Hypothalamus (tissue), 51 donors: ENCODE measurements at regions not wholly inside any gene's neighbourhood (a gene's known extent, or its start where the extent isn't known, plus 50 kb on each side); places are given as distances from the start of the nearest gene placed in this dataset.
"Not testable (repeated sequence)": the region's sequence is repeated elsewhere in the genome, so short reads cannot be mapped to it uniquely, and the experiment has no call there.

Experiments
- DNase-seq, 51 donors: peaks; one replicate each; lab custom pipeline; 2025; lab: John Stamatoyannopoulos, UW

GRCh38 chr3:96480881-96481280 lies 333.5 kb upstream of the EPHA6 start:
- no peak for DNase-seq

DNA sequence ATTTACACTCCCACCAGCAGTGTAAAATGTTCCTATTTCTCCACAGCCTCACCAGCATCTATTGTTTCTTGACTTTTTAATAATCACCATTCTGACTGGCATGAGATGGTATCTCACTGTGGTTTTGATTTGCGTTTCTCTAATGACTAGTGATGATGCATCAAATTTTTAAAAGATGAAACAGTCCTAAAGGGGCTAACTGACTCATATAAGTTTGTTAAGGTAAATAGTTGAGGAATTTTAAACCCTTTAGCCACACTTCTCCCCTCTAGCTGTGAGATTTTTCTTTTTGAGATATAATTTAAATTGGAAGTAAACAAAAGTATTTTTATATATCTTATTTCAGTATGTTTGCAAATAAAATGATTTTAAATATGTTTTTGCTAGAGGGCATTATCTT lies 331.2 kb upstream of the EPHA6 start:
- DNase-seq = not testable (repeated sequence)

DNA sequence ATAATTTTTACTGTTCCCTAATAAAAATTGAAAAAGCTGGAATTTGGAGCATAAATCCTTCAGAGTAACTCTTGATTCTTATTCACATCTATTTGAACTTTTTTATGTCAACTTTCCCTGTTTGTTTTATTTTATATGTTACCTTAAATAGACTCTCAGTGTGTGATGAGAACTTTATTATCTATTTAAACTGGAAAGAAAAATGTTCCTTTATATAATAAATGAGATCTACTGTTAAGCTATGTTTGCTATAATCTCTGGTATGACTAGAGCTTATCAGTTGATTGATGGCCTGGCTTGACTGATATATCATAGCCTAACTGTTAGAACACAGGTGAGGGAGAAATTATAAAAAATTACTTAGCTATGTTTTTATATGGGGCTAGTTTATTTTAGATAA lies 330.6 kb upstream of the EPHA6 start:
- DNase-seq = no peak

- DNase-seq = no peak
Measured at GRCh38 chr3:96488708-96489107, 325.7 kb upstream of the EPHA6 start.

GRCh38 chr3:96491023-96491422 lies 323.4 kb upstream of the EPHA6 start:
- no peak for DNase-seq

- no peak for DNase-seq
Measured at GRCh38 chr3:96491868-96492267, 322.5 kb upstream of the EPHA6 start.

- no peak for DNase-seq
Measured at GRCh38 chr3:96510334-96510733, 304.1 kb upstream of the EPHA6 start.

GRCh38 chr3:96537165-96537564 lies 277.2 kb upstream of the EPHA6 start:
- no peak for DNase-seq

- DNase-seq = no peak
Measured at GRCh38 chr3:96538186-96538585, 276.2 kb upstream of the EPHA6 start.

DNA sequence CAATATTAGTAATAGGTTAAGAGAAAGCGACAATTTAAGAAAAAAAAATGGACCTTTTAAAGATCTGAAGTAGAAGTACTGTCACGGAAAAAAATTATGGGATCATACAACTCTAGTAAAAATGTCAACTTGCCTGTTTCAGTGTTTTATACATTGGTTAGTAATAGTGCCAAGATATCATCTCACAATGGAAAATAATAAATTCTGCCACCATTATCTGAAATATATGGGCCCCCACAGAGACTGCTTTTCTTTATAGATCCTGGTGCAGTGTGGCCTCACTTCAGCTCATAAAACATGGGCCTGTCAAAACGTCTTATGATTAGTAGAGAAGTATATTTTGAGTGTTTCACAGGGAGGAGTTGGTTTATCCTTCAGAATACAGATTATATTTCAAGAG lies 266.3 kb upstream of the EPHA6 start:
- no peak for DNase-seq

GRCh38 chr3:96576935-96577334 lies 237.5 kb upstream of the EPHA6 start:
- no peak for DNase-seq

GRCh38 chr3:96584066-96584465 lies 230.3 kb upstream of the EPHA6 start:
- DNase-seq = no peak

GRCh38 chr3:96606865-96607264 lies 207.5 kb upstream of the EPHA6 start:
- DNase-seq = not testable (repeated sequence)

DNA sequence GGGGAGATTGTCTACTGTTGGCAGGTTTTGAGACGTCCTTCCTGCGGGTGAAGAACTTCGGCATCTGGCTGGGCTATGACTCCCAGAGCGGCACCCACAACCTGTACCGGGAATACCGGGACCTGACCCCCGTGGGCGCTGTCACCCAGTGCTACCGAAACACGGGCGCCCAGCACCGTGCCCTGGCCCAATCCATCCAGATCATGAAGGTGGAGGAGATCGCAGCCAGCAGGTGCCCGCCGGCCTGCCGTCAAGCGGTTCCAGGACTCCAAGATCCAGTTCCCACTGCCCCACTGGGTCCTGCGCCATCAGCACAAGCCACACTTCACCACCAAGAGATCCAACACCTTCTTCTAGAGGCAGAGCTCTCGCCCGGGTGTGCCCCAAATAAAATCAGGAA lies 194.9 kb upstream of the EPHA6 start:
- no peak for DNase-seq

GRCh38 chr3:96622878-96623277 lies 191.5 kb upstream of the EPHA6 start:
- DNase-seq = no peak

DNA sequence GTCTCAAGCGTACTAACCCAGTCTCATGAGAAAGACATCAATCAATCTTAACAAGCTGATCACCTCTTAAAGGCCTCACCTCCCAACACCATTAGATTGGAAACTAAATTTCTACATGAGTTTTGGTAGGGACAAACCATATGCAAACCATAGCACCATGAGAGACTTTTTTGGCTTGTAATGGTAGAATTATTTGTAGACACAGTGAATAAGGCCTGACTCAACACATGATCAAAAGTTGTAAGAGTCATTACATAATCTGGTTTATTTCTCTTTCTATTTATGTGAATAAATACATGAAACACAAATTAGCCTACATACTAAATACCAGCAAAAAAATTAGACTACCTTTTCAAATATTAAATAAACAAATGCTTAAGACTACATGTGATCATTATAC lies 183.3 kb upstream of the EPHA6 start:
- no peak for DNase-seq

- no peak for DNase-seq
Measured at GRCh38 chr3:96646596-96646995, 167.8 kb upstream of the EPHA6 start.

DNA sequence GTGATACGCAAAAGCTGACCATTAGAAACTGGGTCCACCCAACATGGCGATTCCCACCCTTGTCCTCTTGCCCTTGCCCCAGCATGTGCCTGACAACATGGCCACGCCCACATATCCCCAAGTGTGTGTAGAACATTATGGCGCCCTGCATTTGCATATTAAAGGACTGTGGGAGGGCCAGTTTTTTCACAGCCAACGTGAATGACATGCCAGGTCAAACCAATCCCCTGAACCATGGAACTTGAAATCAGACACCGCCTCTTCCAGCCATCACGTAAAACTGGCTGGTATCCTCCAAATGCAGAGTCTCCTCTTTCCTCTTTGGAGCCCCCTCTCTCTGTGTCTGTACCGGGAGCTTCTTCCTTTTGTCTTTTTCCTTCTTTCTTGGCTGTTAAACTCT lies 156.7 kb upstream of the EPHA6 start:
- DNase-seq = no peak

DNA sequence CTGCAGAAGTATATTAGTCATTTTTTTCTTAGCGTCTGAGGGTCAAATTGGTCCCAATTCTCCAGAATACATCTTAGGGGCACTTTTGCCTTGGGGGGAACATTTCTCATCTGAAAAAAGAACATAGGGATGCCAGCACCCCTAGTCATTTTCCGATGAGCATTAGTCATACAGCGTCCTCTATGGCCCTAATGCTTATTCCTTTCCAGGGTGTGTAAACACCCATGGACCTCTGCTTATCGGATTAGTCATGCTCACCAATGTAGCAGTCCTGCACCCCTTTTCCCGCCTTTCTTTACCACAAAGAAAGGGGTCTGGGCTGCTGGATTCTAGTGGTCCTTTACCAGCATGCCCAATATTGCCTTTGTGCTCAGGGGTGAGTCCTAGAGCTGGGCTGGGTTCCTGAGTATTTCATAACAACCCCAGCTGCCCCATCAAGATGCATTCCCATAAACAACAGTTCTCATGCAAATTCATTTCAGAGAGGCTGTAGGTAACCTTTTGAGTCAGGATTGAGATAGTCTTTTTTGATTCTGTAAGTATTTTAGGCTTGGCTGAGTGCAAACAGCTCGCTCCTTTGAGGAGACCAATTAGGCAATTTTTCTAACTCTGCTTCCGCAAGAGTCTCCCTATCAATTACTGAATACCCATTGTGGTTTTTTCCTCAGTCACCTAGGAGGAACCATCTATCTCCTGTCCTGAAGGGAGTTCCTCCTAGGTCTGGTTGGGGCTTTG lies 142.4 kb upstream of the EPHA6 start:
- DNase-seq = not testable (repeated sequence)

DNA sequence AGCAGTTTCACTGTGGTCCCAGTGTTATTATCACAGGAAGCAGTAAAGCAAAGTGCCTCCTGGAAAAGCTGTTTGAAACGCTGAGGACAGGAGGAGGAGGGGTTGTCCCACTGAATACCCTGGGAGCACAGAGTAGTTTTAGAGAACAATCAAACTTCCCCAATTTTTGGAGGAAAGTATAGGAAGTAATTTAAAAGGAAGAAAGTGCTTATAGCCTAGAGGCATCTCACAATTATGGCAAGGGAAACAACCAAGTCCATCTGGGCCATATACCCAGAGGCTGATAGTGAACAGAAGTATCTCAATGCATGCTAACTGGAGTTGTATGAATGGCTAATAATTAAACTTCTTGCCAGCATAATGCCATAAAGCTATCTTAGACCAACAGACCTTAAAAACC lies 137.2 kb upstream of the EPHA6 start:
- DNase-seq = no peak

- no peak for DNase-seq
Measured at GRCh38 chr3:96678325-96678724, 136.1 kb upstream of the EPHA6 start.

DNA sequence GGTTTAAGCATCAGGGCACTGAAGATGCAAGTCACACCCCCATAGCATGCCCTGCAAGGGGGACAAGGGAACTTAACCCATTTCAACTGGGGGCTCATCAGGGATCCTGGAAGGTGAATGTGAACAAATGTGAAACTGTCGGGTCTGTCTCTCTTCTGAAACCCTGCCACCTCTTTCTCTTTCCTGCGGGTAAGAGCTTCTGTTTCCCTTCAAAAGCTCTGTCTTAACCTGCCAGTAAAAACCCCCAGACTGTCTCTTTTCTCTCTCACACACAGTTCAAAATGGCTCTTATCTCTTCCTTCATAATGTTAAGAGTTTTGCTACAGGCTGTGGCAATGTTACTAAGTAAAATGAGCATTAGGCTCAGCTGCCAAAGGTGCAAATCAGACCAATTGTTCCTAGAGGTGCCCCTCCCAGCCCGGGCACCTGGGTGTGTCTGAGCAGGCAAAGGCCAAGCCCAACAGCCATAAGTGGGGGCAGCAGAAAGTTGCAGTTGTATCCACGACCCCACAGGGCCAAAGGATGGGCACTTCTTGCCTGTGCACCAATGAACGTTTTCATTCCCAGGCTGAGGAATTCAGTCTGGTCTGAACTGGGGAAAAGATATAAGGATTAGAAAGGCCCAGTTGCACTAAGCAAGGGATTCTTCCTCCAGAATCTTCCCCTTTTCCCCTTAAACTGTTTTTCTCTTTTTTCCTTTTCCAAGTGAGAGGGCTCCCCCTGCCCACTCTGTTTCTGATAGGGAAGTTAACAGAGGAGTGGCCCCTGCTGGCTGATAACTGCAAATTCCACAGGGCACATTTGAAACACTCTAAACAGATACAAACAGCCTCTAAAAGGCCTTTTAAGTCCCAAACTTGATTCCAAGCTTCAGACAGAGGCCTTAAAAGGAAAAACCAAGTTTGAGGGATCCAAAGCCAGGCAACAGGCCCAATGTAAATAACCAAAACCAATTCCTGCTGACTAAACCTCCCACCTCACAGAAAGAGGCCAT lies 113.8 kb upstream of the EPHA6 start:
- no peak for DNase-seq
